BE2C (cell line): ENCODE measurements at regions not wholly inside any gene's neighbourhood (a gene's known extent, or its start where the extent isn't known, plus 50 kb on each side); places are given as distances from the start of the nearest gene placed in this dataset.

ENCODE experiments used
- DNase-seq: peaks from one replicate; pipeline ENCODE4 v3.0.0-alpha.2; 2020
- H3K27me3 ChIP-seq: fragments of 250-450 bp; sonication (Bioruptor Pico); 2 replicates; pipeline ENCODE4 v1.5.1; 2020; ENCODE audit warnings: mild to moderate bottlenecking
- H3K36me3 ChIP-seq: fragments of 250-450 bp; sonication (Bioruptor Pico); 2 replicates; pipeline ENCODE4 v1.5.1; 2020; ENCODE audit warnings: mild to moderate bottlenecking
- H3K4me1 ChIP-seq: fragments of 250-450 bp; sonication (Bioruptor Pico); 2 replicates; pipeline ENCODE4 v1.5.1; 2020
- H3K4me3 ChIP-seq: 2 replicates; pipeline ENCODE4 v1.5.1; 2011; ENCODE audit warnings: low read depth, low read length
- H3K9me3 ChIP-seq: fragments of 250-450 bp; sonication (Bioruptor Pico); 2 replicates; pipeline ENCODE4 v1.5.1; 2020
- CTCF ChIP-seq: IDR thresholded peaks from 2 replicates; pipeline ENCODE4 v1.5.1; 2012; ENCODE audit warnings: mild to moderate bottlenecking, low read depth, low read length

GRCh38 chr15:31478702-31479221, 152.1 kb downstream of the KLF13 start:
- no peaks in the 10 kb centered on the region for H3K9me3 ChIP-seq
- H3K4me1 ChIP-seq: no peaks in the 10 kb centered on the region
- H3K36me3 ChIP-seq: no peaks in the 10 kb centered on the region
- DNase-seq: no peak
- TF ChIP-seq CTCF: no peak
- no peaks in the 10 kb centered on the region for H3K27me3 ChIP-seq
- no peak overlapping the region for H3K4me3 ChIP-seq

- no peak overlapping the region for H3K4me3 ChIP-seq
- H3K27me3 ChIP-seq: no peaks in the 10 kb centered on the region
- H3K9me3 ChIP-seq: no peaks in the 10 kb centered on the region
- DNase-seq: no peak
- H3K4me1 ChIP-seq: no peaks in the 10 kb centered on the region
- H3K36me3 ChIP-seq: no peaks in the 10 kb centered on the region
- no peak for TF ChIP-seq CTCF
Measured at GRCh38 chr15:31480356-31481025, 153.9 kb downstream of the KLF13 start.

- H3K9me3 ChIP-seq: no peaks in the 10 kb centered on the region
- no peak for DNase-seq
- no peaks in the 10 kb centered on the region for H3K36me3 ChIP-seq
- no peak for TF ChIP-seq CTCF
- no peaks in the 10 kb centered on the region; the same call in 1 of the 2 replicates for H3K4me1 ChIP-seq
- H3K4me3 ChIP-seq: no peak overlapping the region
- H3K27me3 ChIP-seq: no peaks in the 10 kb centered on the region
Measured at GRCh38 chr15:31481142-31481541, 154.5 kb downstream of the KLF13 start.

DNA sequence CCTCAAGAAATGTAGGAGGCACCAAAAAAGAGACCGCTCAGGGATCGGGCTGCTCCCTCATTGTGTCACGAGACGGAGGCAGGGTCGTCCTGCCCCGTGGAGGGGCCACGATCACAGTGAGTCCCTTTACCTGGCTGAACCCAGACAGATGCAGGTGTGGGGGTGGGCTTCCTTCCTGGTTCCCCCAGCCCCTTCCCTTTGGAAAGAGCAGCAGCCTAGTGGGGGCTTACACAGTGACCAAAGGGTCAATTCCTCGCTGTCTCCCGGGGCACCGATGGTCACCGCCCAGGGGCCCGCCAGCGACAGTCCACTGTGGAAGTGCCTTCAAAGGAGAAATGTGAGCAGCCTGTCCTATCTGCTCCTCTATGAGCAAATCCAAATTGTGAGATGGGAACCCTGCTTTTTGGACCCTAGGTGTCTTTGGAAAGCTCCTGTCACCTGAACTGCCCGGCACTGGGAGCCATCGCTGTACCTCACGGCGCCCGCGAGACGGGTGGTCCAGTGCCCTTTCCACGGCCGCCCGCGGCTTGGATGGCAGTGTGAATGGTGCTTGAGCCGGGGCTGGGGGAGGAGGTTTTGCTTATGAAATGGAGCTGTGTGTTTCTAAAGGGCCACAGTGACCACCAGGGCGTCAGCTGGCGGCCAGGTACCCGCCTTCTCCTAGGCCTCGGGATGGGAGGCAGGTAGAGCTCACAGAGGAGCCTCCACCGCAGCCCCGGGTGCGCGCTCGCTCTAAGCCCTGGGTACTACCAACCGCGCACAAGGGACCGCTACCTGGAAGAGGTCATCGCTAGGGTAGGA, 155.7 kb downstream of the KLF13 start:
- no peak overlapping the region for H3K4me3 ChIP-seq
- no peaks in the 10 kb centered on the region; the same call in 1 of the 2 replicates for H3K4me1 ChIP-seq
- H3K36me3 ChIP-seq: no peaks in the 10 kb centered on the region
- TF ChIP-seq CTCF: no peak
- no peak for DNase-seq
- no peaks in the 10 kb centered on the region for H3K9me3 ChIP-seq
- no peaks in the 10 kb centered on the region for H3K27me3 ChIP-seq

DNA sequence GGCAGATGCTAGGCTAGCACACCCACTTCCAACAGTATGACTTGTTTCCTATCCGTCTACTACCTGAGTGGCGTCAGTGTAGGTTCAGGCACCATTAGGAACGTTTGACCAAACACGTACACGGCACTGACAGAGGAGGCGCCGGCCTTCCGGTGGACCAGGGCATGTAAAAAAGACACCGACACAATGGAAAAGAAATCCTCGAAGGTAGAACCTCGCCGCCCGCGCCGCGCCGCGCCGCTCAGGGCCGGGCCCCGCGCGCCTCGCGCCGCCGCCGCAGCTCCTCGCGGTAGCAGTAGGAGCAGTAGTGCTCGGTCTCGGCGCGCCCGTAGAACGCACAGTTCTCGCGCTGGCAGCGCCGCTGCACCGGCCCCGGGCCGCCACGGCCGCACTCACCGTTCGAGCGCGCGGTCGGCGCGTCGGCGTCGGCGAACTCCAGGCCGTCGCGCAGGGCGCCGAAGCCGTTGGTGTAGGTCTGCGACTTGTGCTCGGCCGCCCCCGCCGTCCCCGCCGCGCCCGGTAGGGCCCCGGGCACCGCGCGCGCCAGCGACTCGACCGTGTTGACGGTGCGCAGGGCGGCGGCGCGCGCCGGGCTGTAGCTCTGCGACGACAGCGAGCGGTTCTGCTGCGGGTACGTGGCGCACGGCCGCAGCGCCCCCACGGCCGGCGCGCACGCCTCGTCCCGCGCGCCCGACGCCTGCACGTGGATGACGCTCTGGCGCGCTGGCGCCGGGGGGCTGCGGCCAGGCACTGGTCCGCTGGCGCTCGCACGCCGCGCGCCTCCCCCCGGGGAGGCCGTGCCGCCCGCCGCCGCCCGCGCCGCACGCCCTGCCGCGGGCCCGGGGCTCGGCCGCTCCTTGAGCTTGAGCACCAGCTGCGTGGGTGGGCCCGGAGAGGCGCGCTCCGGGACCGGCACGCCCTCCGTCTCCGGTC, 156.7 kb downstream of the KLF13 start:
- no peak for DNase-seq
- peaks cover under 1% of the 10 kb centered on the region for H3K4me1 ChIP-seq
- TF ChIP-seq CTCF: no peak
- no peak overlapping the region for H3K4me3 ChIP-seq
- no peaks in the 10 kb centered on the region for H3K9me3 ChIP-seq
- H3K36me3 ChIP-seq: no peaks in the 10 kb centered on the region
- no peaks in the 10 kb centered on the region for H3K27me3 ChIP-seq
